Activated CD4-positive, alpha-beta T cell treated with anti-CD3 and anti-CD28 coated beads for 24 hours (primary cell): ENCODE measurements at regions not wholly inside any gene's neighbourhood (a gene's known extent, or its start where the extent isn't known, plus 50 kb on each side); places are given as distances from the start of the nearest gene placed in this dataset.
"Not testable (repeated sequence)": the region's sequence is repeated elsewhere in the genome, so short reads cannot be mapped to it uniquely, and the experiment has no call there.

Source experiments
- DNase-seq, 2 donors: peaks; one replicate each; pipeline ENCODE4 v3.0.0-alpha.2; 2020; ENCODE audit warnings: low read depth in 2 of 2

GRCh38 chr3:82177774-82178173 lies 416.3 kb upstream of the GBE1 start:
- no peak for DNase-seq

GRCh38 chr3:82165266-82165665 lies 403.8 kb upstream of the GBE1 start:
- DNase-seq, result no peak

- DNase-seq, result no peak
These were observed 402.6 kb upstream of the GBE1 start for GRCh38 chr3:82163907-82164520.

- DNase-seq, result no peak
These were observed 396.5 kb upstream of the GBE1 start for GRCh38 chr3:82157952-82158351.

GRCh38 chr3:82153892-82154291 lies 392.4 kb upstream of the GBE1 start:
- not testable (repeated sequence) for DNase-seq

GRCh38 chr3:82145742-82146141 lies 384.3 kb upstream of the GBE1 start:
- no peak for DNase-seq

GRCh38 chr3:82144811-82145210 lies 383.4 kb upstream of the GBE1 start:
- DNase-seq, result no peak

GRCh38 chr3:82143661-82144412 lies 382.4 kb upstream of the GBE1 start:
- no peak for DNase-seq

- no peak for DNase-seq
These were observed 380.1 kb upstream of the GBE1 start for GRCh38 chr3:82141592-82141991.

- DNase-seq, result no peak
These were observed 376.4 kb upstream of the GBE1 start for GRCh38 chr3:82137861-82138260.

GRCh38 chr3:82137050-82137449 lies 375.6 kb upstream of the GBE1 start:
- no peak for DNase-seq

GRCh38 chr3:82133070-82133606 lies 371.7 kb upstream of the GBE1 start:
- DNase-seq, result peak; percentile 9 to 14

GRCh38 chr3:82132210-82133069 lies 371.0 kb upstream of the GBE1 start:
- DNase-seq, result no peak

- no peak for DNase-seq
These were observed 368.6 kb upstream of the GBE1 start for GRCh38 chr3:82130046-82130445.

- DNase-seq, result no peak
These were observed 367.9 kb upstream of the GBE1 start for GRCh38 chr3:82129221-82129801.

GRCh38 chr3:82128271-82128670 lies 366.8 kb upstream of the GBE1 start:
- DNase-seq, result no peak

- DNase-seq, result no peak
These were observed 361.3 kb upstream of the GBE1 start for GRCh38 chr3:82122554-82123345.

GRCh38 chr3:82114589-82114988 lies 353.1 kb upstream of the GBE1 start:
- no peak for DNase-seq

GRCh38 chr3:82110721-82111120 lies 349.3 kb upstream of the GBE1 start:
- not testable (repeated sequence) for DNase-seq

GRCh38 chr3:82103241-82103640 lies 341.8 kb upstream of the GBE1 start:
- no peak for DNase-seq

- no peak for DNase-seq
These were observed 338.9 kb upstream of the GBE1 start for GRCh38 chr3:82100378-82100777.
